Stimulated activated naive B cell treated with anti-CD40 and anti-IgM and Interleukin-4, amounts not matched to agents 10 μg/mL and 1 μg/mL and 100 μg/mL, for 72 hours (primary cell): ENCODE measurements at regions not wholly inside any gene's neighbourhood (a gene's known extent, or its start where the extent isn't known, plus 50 kb on each side); places are given as distances from the start of the nearest gene placed in this dataset.

ENCODE experiments used
- ATAC-seq, 2 donors: fragments of 150-1000 bp; cut with Tn5 transposase; replicated peaks; 2 replicates each; pipeline ENCODE4 v1.10.0; 2021; ENCODE audit warnings: moderate library complexity in 1 of 2
- DNase-seq: peaks from one replicate; pipeline ENCODE4 v3.0.0; 2021
- H3K27ac Mint-ChIP-seq: one replicate; pipeline ENCODE4 v1.8.0; 2022; ENCODE audit warnings: mild to moderate bottlenecking, mixed read lengths
- H3K27me3 Mint-ChIP-seq, 2 donors: one replicate each; pipeline ENCODE4 v1.8.0; 2022; ENCODE audit warnings: mixed read lengths in 2 of 2
- H3K36me3 Mint-ChIP-seq, 2 donors: one replicate each; pipeline ENCODE4 v1.8.0; 2022; ENCODE audit warnings: mixed read lengths in 2 of 2, mild to moderate bottlenecking in 1 of 2
- H3K4me1 Mint-ChIP-seq, 2 donors: one replicate each; pipeline ENCODE4 v1.8.0; 2022; ENCODE audit warnings: mixed read lengths in 2 of 2, mild to moderate bottlenecking in 1 of 2
- H3K4me3 Mint-ChIP-seq, 2 donors: one replicate each; pipeline ENCODE4 v1.8.0; 2022; ENCODE audit warnings: mild to moderate bottlenecking in 2 of 2, mixed read lengths in 2 of 2, moderate library complexity in 1 of 2
- H3K9me3 Mint-ChIP-seq, 2 donors: one replicate each; pipeline ENCODE4 v1.8.0; 2022; ENCODE audit warnings: mixed read lengths in 2 of 2, mild to moderate bottlenecking in 1 of 2

DNA sequence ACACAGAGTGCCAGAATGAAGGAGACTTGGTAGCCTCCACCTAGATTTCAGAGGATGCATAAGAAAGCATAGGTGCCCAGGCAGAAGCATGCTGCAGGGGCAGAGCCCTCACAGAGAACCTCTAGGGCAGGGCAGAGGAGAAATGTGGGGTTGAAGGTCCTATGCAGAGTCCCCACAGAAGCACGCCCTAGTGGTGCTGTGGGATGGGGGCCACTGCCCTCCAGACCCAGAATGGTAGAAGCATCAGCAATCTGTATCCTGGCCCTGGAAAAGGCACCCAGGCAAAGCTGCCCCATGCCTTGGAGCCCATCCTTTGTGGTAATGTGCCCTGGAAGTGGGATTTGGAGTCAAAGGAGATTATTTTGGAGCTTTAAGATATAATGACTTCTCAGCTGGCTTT is 992.9 kb upstream of the PABPC4L start:
- H3K27me3 Mint-ChIP-seq = no peaks in the 10 kb centered on the region
- no peaks in the 10 kb centered on the region for H3K36me3 Mint-ChIP-seq
- H3K9me3 Mint-ChIP-seq = peaks cover 0 to 2% of the 10 kb centered on the region in 2 donors
- no peak overlapping the region for H3K4me3 Mint-ChIP-seq
- H3K4me1 Mint-ChIP-seq = no peaks in the 10 kb centered on the region
- ATAC-seq = peak in 1 of 2 donors; percentile 7
- no peak for DNase-seq
- H3K27ac Mint-ChIP-seq = no peak overlapping the region

DNA sequence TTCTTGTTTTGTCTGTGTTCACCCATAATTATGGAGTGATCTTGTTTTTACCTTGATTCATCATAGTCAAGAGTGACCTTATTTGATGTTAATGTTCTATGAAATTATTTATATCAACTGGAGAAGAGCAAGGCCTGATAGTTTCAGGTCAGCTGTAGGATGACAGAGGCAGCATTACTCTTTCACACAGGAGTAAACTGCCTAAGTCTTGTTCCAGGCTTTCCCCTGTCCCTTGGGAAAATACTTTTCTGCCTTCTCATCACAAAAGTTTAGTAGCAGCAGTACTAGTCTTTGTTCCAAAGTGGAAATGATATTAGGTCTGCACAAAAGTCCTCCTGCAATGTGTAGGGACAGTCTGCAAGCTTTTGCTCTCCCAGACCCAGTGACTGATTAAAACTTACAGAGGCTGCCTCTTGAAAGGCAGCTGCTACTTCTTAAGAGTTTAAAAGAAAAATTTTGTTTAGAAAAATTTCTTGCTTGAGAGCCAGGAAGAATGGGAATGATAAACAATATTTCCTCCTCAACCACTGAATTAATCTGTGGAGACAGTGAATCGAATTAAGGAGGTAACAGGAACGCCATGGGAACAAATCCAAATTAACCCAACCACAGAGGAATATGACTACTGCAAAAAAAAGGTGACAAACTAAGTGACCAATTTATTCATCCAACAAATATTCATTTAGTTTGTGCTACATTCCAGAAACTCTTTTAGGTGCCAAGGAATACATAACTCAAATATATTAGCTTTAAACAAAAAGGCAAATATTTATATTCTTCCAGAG is 991.4 kb upstream of the PABPC4L start:
- Mint-ChIP-seq H3K27ac (no peak overlapping the region), H3K4me1 (no peaks in the 10 kb centered on the region), H3K4me3 (no peak overlapping the region), H3K27me3 (no peaks in the 10 kb centered on the region), H3K36me3 (no peaks in the 10 kb centered on the region), H3K9me3 (peaks cover 0 to 3% of the 10 kb centered on the region in 2 donors)
- ATAC-seq = no peak
- no peak for DNase-seq

DNA sequence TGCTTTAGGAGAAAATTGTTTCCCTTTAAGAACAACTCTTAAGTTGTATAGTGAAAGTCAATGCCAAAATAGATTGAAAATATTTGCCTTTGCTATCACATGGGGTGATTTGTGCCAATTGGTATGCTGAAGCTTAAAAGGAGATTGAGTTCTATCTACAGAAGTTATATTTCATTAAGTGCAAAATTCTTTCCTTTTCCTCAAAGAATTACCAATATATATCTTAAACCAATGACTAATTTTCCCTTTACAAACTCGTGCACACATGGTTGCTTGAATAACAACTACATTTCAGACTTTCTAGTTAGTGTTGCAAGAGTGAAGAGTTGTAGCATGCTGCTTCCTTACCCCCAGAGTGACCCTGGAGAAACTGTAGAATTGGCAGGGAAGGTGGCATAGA is 990.0 kb upstream of the PABPC4L start:
- DNase-seq (no peak), ATAC-seq (no peak)
- H3K36me3 Mint-ChIP-seq = no peaks in the 10 kb centered on the region
- peaks cover 0 to 3% of the 10 kb centered on the region in 2 donors for H3K9me3 Mint-ChIP-seq
- no peak overlapping the region for H3K4me3 Mint-ChIP-seq
- no peak overlapping the region for H3K27ac Mint-ChIP-seq
- H3K27me3 Mint-ChIP-seq = no peaks in the 10 kb centered on the region
- H3K4me1 Mint-ChIP-seq = no peaks in the 10 kb centered on the region

GRCh38 chr4:135186002-135186401 is 984.4 kb upstream of the PABPC4L start:
- Mint-ChIP-seq H3K36me3 (no peaks in the 10 kb centered on the region), H3K4me1 (no peaks in the 10 kb centered on the region), H3K27ac (no peak overlapping the region), H3K4me3 (no peak overlapping the region), H3K9me3 (peaks cover 5 to 6% of the 10 kb centered on the region in 2 donors), H3K27me3 (no peaks in the 10 kb centered on the region)
- no peak for ATAC-seq
- no peak for DNase-seq

- H3K4me3 Mint-ChIP-seq = no peak overlapping the region
- ATAC-seq = no peak
- no peak overlapping the region for H3K27ac Mint-ChIP-seq
- peaks cover 12% of the 10 kb centered on the region in 2 donors for H3K9me3 Mint-ChIP-seq
- H3K36me3 Mint-ChIP-seq = no peaks in the 10 kb centered on the region
- H3K4me1 Mint-ChIP-seq = no peaks in the 10 kb centered on the region
- no peak for DNase-seq
- H3K27me3 Mint-ChIP-seq = no peaks in the 10 kb centered on the region
These were observed 983.7 kb upstream of the PABPC4L start for GRCh38 chr4:135185256-135185655.

DNA sequence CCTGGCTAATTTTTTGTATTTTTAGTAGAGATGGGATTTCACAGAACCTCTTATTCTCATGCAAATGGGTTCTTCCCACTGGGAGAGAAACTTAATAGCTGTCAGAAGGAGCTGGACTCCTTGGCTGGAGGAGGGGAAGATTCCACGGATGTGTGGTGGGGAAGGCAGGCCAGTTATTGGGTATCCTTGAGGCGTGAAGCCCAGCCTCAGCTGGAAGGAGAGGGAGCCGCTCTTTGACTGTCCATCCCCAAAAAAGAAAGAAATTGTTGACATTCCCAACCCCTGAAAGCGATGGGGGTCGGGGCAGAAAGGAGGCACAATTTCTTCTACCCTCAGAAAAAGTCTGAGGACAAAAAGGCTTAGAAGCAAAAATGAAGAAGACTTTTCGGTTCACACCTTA is 983.1 kb upstream of the PABPC4L start:
- Mint-ChIP-seq H3K4me1 (no peaks in the 10 kb centered on the region), H3K27me3 (no peaks in the 10 kb centered on the region)
- ATAC-seq = no peak

GRCh38 chr4:135177321-135177720 is 975.7 kb upstream of the PABPC4L start:
- H3K36me3 Mint-ChIP-seq = no peaks in the 10 kb centered on the region
- peaks cover 9 to 10% of the 10 kb centered on the region in 2 donors for H3K9me3 Mint-ChIP-seq
- H3K4me3 Mint-ChIP-seq = no peak overlapping the region
- DNase-seq (no peak), ATAC-seq (no peak)
- H3K27me3 Mint-ChIP-seq = no peaks in the 10 kb centered on the region
- no peak overlapping the region for H3K27ac Mint-ChIP-seq
- H3K4me1 Mint-ChIP-seq = no peaks in the 10 kb centered on the region

More for the DNA sequence above, 983.1 kb upstream of the PABPC4L start:
- Mint-ChIP-seq H3K36me3 (no peaks in the 10 kb centered on the region), H3K4me3 (no peak overlapping the region), H3K9me3 (peaks cover 13% of the 10 kb centered on the region in 2 donors), H3K27ac (no peak overlapping the region)
- DNase-seq = no peak

DNA sequence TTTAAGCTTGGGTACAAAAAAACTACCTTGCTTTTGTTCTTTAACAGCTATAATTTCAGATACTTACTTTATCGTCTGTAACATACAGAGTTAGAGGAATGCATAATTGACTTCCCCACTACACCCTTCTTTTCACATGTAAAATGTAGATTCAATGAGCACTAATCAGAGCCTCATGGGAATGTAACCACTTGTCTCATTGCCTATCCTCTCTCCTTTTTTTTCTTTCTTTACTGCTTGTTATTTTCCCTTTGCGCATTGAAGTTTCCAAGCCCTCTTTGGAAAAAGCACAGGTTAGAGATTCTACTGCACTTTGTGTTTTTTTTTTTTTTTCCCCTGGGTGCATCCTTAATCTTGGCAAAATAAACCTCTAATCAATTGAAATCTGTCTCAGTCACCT is 965.1 kb upstream of the PABPC4L start:
- H3K4me1 Mint-ChIP-seq = no peaks in the 10 kb centered on the region
- peaks cover 3 to 4% of the 10 kb centered on the region in 2 donors for H3K9me3 Mint-ChIP-seq
- H3K27me3 Mint-ChIP-seq = no peaks in the 10 kb centered on the region
- H3K36me3 Mint-ChIP-seq = no peaks in the 10 kb centered on the region
- H3K27ac Mint-ChIP-seq = no peak overlapping the region
- no peak overlapping the region for H3K4me3 Mint-ChIP-seq
- DNase-seq (no peak), ATAC-seq (no peak)

- no peak for DNase-seq
- no peak overlapping the region for H3K4me3 Mint-ChIP-seq
- no peak for ATAC-seq
- no peaks in the 10 kb centered on the region for H3K9me3 Mint-ChIP-seq
- no peaks in the 10 kb centered on the region for H3K4me1 Mint-ChIP-seq
- no peaks in the 10 kb centered on the region for H3K36me3 Mint-ChIP-seq
- H3K27ac Mint-ChIP-seq = no peak overlapping the region
- H3K27me3 Mint-ChIP-seq = no peaks in the 10 kb centered on the region
These were observed 963.0 kb upstream of the PABPC4L start for GRCh38 chr4:135164601-135165000.

DNA sequence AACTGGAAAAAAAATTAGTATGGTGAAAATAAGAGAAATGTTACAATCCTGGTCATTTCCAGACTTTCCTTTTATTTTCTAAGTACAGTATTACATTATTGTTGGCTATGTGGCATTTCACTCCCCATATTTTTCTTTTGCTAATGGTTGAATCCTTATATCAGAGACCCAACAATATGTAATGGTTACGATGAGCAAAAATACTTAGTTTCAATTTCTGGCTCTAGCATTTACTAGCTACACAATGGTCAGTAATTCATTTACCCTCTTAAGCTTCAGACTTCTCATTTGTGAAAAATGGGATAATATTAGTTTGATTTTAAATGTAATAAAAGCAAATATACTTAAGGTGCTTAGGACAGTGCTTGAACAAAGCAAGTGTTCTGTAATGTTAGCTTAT is 942.9 kb upstream of the PABPC4L start:
- DNase-seq (no peak), ATAC-seq (no peak)
- H3K4me1 Mint-ChIP-seq = no peaks in the 10 kb centered on the region
- no peak overlapping the region for H3K4me3 Mint-ChIP-seq
- H3K27ac Mint-ChIP-seq = no peak overlapping the region
- no peaks in the 10 kb centered on the region for H3K27me3 Mint-ChIP-seq
- H3K9me3 Mint-ChIP-seq = peaks cover 0 to 5% of the 10 kb centered on the region in 2 donors
- no peaks in the 10 kb centered on the region for H3K36me3 Mint-ChIP-seq

DNA sequence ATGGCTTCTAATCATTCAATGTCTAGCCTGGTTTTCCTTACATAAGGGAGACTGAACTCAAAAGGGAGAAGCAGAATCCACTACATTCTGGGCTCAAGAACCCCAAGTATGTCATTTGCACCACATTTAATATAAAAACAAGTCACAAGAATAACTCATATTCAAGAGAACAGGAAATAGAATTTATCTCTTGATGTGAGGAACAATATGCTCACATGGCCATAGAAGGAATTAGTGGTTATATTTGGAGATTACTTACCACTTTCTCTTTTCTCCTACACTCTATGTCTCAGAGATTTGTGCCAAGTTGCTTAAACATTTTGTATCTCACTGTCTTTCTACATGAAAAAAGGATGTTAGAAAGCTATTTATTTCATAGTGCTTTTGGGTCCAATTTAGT is 922.6 kb upstream of the PABPC4L start:
- no peak overlapping the region for H3K27ac Mint-ChIP-seq
- H3K4me1 Mint-ChIP-seq = no peaks in the 10 kb centered on the region
- ATAC-seq (no peak), DNase-seq (no peak)
- H3K27me3 Mint-ChIP-seq = no peaks in the 10 kb centered on the region
- H3K4me3 Mint-ChIP-seq = no peak overlapping the region
- no peaks in the 10 kb centered on the region for H3K36me3 Mint-ChIP-seq
- H3K9me3 Mint-ChIP-seq = peaks cover 0 to 4% of the 10 kb centered on the region in 2 donors

DNA sequence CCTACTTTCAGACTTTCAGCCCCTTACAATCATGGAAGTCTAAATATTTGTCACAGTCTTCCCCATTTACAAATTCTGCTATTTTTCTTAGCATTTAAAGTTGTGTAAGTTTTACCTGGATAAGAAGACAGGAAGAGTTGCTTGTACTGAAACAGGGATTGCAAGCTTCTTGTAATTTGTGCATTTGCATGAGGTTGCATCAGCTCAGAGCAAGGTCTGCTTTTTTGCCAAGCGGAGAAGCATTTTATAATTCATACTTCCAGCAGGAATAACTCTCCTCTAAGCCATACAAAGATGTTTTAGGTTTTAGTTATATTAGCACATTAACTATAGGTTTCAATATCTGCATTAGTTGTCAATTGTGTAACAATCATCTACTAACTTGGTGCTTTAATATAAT is 922.0 kb upstream of the PABPC4L start:
- DNase-seq (no peak), ATAC-seq (no peak)
- Mint-ChIP-seq H3K9me3 (peaks cover 0 to 4% of the 10 kb centered on the region in 2 donors), H3K27me3 (no peaks in the 10 kb centered on the region), H3K4me1 (no peaks in the 10 kb centered on the region), H3K4me3 (no peak overlapping the region), H3K36me3 (no peaks in the 10 kb centered on the region), H3K27ac (no peak overlapping the region)

DNA sequence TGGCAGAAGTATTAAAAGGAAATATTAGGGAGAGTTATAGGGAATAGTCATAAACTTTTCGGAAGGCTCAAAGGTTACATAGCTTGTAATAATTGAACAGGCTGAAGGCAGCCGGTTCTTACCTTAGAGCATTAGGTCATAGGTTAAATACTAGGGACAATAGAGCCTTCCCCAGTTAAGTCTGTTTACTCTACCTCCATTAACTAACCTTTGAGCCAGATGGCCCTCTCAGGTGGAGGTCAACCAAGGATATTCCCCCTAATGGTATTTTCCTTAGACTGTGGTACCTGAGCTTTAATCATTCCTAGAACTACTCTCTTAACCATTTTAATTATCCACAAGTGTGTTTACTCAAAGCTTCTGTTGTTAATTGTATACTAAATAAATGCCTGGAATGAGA is 920.9 kb upstream of the PABPC4L start:
- Mint-ChIP-seq H3K36me3 (no peaks in the 10 kb centered on the region), H3K27ac (no peak overlapping the region), H3K4me1 (no peaks in the 10 kb centered on the region), H3K27me3 (no peaks in the 10 kb centered on the region), H3K4me3 (no peak overlapping the region), H3K9me3 (peaks cover 0 to 4% of the 10 kb centered on the region in 2 donors)
- ATAC-seq (no peak), DNase-seq (no peak)

GRCh38 chr4:135120195-135120594 is 918.6 kb upstream of the PABPC4L start:
- Mint-ChIP-seq H3K4me1 (no peaks in the 10 kb centered on the region), H3K27ac (no peak overlapping the region), H3K4me3 (no peak overlapping the region), H3K27me3 (no peaks in the 10 kb centered on the region), H3K36me3 (no peaks in the 10 kb centered on the region), H3K9me3 (peaks cover 0 to 4% of the 10 kb centered on the region in 2 donors)
- ATAC-seq (no peak), DNase-seq (no peak)

DNA sequence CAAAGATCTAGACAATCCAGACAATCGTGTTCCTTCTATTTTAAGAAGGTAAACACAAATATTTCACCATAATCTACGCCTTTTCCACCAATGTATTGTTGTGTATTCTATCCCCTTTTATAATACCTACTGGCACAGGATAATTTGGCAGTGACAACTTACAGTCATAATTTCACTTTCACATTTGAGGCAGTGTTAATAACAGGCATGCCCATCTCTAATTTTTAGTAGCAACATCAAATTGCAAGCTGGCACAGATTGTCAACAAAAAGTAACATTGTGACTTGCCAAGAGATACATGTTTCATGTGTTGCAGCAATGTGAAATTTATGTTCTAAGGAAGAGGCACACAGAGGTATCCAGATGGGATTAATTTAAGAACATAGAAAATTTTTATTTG is 912.5 kb upstream of the PABPC4L start:
- ATAC-seq = no peak
- no peaks in the 10 kb centered on the region for H3K36me3 Mint-ChIP-seq
- H3K27ac Mint-ChIP-seq = no peak overlapping the region
- no peak for DNase-seq
- H3K9me3 Mint-ChIP-seq = no peaks in the 10 kb centered on the region
- H3K27me3 Mint-ChIP-seq = no peaks in the 10 kb centered on the region
- no peaks in the 10 kb centered on the region for H3K4me1 Mint-ChIP-seq
- no peak overlapping the region for H3K4me3 Mint-ChIP-seq
